B cell (primary cell): ENCODE measurements at regions not wholly inside any gene's neighbourhood (a gene's known extent, or its start where the extent isn't known, plus 50 kb on each side); places are given as distances from the start of the nearest gene placed in this dataset.

Source experiments
- CTCF ChIP-seq: fragments of 200-600 bp; IDR thresholded peaks from one replicate; pipeline ENCODE4 v1.8.0; 2022; ENCODE audit warnings: antibody characterized with exemption, mild to moderate bottlenecking
- EZH2 ChIP-seq: IDR thresholded peaks from 2 replicates; pipeline ENCODE4 v1.6.1; 2012; ENCODE audit warnings: borderline replicate concordance, low read depth, mild to moderate bottlenecking, moderate library complexity, low read length; ENCODE audit not compliant: insufficient read depth, poor library complexity, severe bottlenecking

GRCh38 chr4:117577686-117578311 lies 456.5 kb upstream of the NDST3 start:
- no peak for TF ChIP-seq CTCF
- no peak for TF ChIP-seq EZH2
